MCF 10A (cell line): ENCODE measurements at regions not wholly inside any gene's neighbourhood (a gene's known extent, or its start where the extent isn't known, plus 50 kb on each side); places are given as distances from the start of the nearest gene placed in this dataset.
A peak's percentile ranks its signal among the peaks of the same experiment; 100 is the strongest.

Experiments used
- BruUV-seq: library from RNA; stranded (reverse); fragments of 400-500 nt; replicated peaks from 2 replicates; lab custom pipeline; 2021; lab: Mats Ljungman, UMichigan
- CTCF ChIA-PET: fragments of 300-600 bp; sonication (Branson Sonifier 250); formaldehyde crosslinking; extraction: SDS; loops from one replicate; lab custom pipeline; 2021; ENCODE audit warnings: antibody characterized with exemption, inconsistent platforms; lab: Yijun Ruan, JAX
- POLR2A ChIA-PET: fragments of 300-600, 350-650 bp; sonication (Branson Sonifier 250); formaldehyde crosslinking; extraction: SDS; loops from one replicate; lab custom pipeline; 2020; ENCODE audit warnings: antibody characterized with exemption, inconsistent platforms; lab: Yijun Ruan, JAX
- DNase-seq: peaks from one replicate; pipeline ENCODE4 v3.0.0-alpha.2; 2018; ENCODE audit not compliant: unreplicated experiment
- H3K27ac Mint-ChIP-seq: one replicate; pipeline ENCODE4 v1.8.0; 2022; ENCODE audit warnings: mild to moderate bottlenecking, low read depth, mixed read lengths; ENCODE audit not compliant: unreplicated experiment
- H3K27me3 Mint-ChIP-seq: one replicate; pipeline ENCODE4 v1.8.0; 2022; ENCODE audit warnings: mixed read lengths; ENCODE audit not compliant: insufficient read depth, unreplicated experiment
- H3K36me3 Mint-ChIP-seq: one replicate; pipeline ENCODE4 v1.8.0; 2022; ENCODE audit warnings: mild to moderate bottlenecking, moderate library complexity, mixed read lengths; ENCODE audit not compliant: insufficient read depth, unreplicated experiment
- H3K4me1 Mint-ChIP-seq: one replicate; pipeline ENCODE4 v1.8.0; 2022; ENCODE audit warnings: mixed read lengths; ENCODE audit not compliant: insufficient read depth, unreplicated experiment
- H3K4me3 Mint-ChIP-seq: one replicate; pipeline ENCODE4 v1.8.0; 2022; ENCODE audit warnings: mild to moderate bottlenecking, moderate library complexity, mixed read lengths; ENCODE audit not compliant: unreplicated experiment
- H3K9me3 Mint-ChIP-seq: one replicate; pipeline ENCODE4 v1.8.0; 2022; ENCODE audit warnings: mixed read lengths; ENCODE audit not compliant: unreplicated experiment
- CTCF ChIP-seq: fragments of 200-600 bp; IDR thresholded peaks from one replicate; pipeline ENCODE4 v1.8.0; 2022; ENCODE audit warnings: antibody characterized with exemption, mild to moderate bottlenecking; ENCODE audit not compliant: unreplicated experiment
- intact Hi-C: fragments of 100-400 bp; cut with micrococcal nuclease; formaldehyde crosslinking; loops from 2 replicates; pipeline ENCODE4 v1.14.1; 2022

- BruUV-seq = no TSS peak
- peaks cover 19% of the 10 kb centered on the region for H3K9me3 Mint-ChIP-seq
- no peak overlapping the region for H3K27ac Mint-ChIP-seq
- no peak for DNase-seq
- no peak for TF ChIP-seq CTCF
- ChIA-PET CTCF (no interaction called here), POLR2A (interaction anchor here (1.0 to 1.5 kb wide), 3 partner anchors 8 to 55 kb away, joined by 3 read pairs; no protein-coding TSS in a partner anchor)
- H3K4me3 Mint-ChIP-seq = no peak overlapping the region
- H3K4me1 Mint-ChIP-seq = peaks cover 46% of the 10 kb centered on the region
- intact Hi-C loops = loop anchor here (10.0 kb wide), 1 partner anchor 134 kb away; no protein-coding TSS in a partner anchor
- H3K36me3 Mint-ChIP-seq = peaks cover under 1% of the 10 kb centered on the region
- H3K27me3 Mint-ChIP-seq = no peaks in the 10 kb centered on the region
These were observed 469.8 kb downstream of the KIF20B start for GRCh38 chr10:90171014-90171722.

- CTCF ChIA-PET = interaction anchor here (0.6 to 1.5 kb wide), 8 partner anchors 26 to 564 kb away, joined by 3 to 5 read pairs (median 4); no protein-coding TSS in a partner anchor
- no peak for DNase-seq
- Mint-ChIP-seq H3K36me3 (peaks cover 13% of the 10 kb centered on the region), H3K27me3 (no peaks in the 10 kb centered on the region), H3K9me3 (peaks cover 12% of the 10 kb centered on the region), H3K4me3 (no peak overlapping the region), H3K27ac (no peak overlapping the region), H3K4me1 (peaks cover 50% of the 10 kb centered on the region)
- BruUV-seq = no TSS peak
- POLR2A ChIA-PET = interaction anchor here (0.6 to 7.5 kb wide), 23 partner anchors 9 to 627 kb away, joined by 3 to 75 read pairs (median 5); no protein-coding TSS in a partner anchor
- TF ChIP-seq CTCF = no peak
- intact Hi-C loops = loop anchor here (10.0 kb wide), 1 partner anchor 130 kb away; no protein-coding TSS in a partner anchor
These were observed 473.1 kb downstream of the KIF20B start for GRCh38 chr10:90174531-90174930.

DNA sequence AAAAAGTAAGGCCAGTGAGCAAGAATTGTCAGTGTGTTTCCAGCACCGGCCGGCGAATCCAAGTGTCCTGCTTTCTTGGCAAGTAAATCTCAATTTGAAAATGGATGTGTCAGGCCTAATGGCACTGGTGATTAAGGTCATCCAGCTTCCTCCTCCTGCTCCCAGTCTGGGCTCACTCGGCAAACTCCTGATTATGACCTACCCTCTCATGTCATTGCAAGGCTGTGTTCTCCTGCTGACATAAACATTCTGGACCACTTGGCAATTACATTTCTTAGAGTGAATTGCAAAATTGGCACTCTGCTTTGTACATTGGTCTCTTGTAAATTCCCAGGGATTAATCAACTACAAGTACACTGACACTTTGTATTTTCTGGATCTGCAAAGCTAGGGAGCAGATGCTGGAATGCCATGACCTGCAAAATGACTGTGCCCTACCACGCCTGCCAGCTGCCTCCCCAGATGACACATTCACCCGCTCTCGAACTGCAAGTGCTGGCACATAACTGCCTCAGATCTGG lies 473.8 kb downstream of the KIF20B start:
- intact Hi-C loops = loop anchor here (5.0 to 10.0 kb wide), 2 partner anchors 52 to 130 kb away; no protein-coding TSS in a partner anchor
- H3K4me3 Mint-ChIP-seq = peak overlapping the region; percentile 22
- peak overlapping the region; percentile 62 for H3K27ac Mint-ChIP-seq
- H3K9me3 Mint-ChIP-seq = peaks cover 6% of the 10 kb centered on the region
- peaks cover 13% of the 10 kb centered on the region for H3K36me3 Mint-ChIP-seq
- TF ChIP-seq CTCF = no peak
- CTCF ChIA-PET = interaction anchor here (0.8 to 1.5 kb wide), 6 partner anchors 27 to 254 kb away, joined by 3 to 5 read pairs (median 4); no protein-coding TSS in a partner anchor
- no peaks in the 10 kb centered on the region for H3K27me3 Mint-ChIP-seq
- H3K4me1 Mint-ChIP-seq = peaks cover 56% of the 10 kb centered on the region
- POLR2A ChIA-PET = interaction anchor here (0.6 to 7.5 kb wide), 29 partner anchors 8 to 704 kb away, joined by 3 to 75 read pairs (median 4); no protein-coding TSS in a partner anchor
- no TSS peak for BruUV-seq
- peak; percentile 85 for DNase-seq
